Body of pancreas (tissue), 4 donors: ENCODE measurements at regions not wholly inside any gene's neighbourhood (a gene's known extent, or its start where the extent isn't known, plus 50 kb on each side); places are given as distances from the start of the nearest gene placed in this dataset.

Source experiments
- ATAC-seq: fragments of 150-250 bp; one replicate; pipeline ENCODE4 v1.9.1; 2016
- DNase-seq, 4 donors: peaks; one replicate each; pipeline ENCODE4 v3.0.0-alpha.2; 2019
- H3K27ac ChIP-seq, 4 donors: fragments of 200-600 bp; sonication (generic); 1 replicate in 3 of 4; 2 replicates in 1 of 4; pipeline versions ENCODE4 v1.5.1 to v1.6.1; 2016 to 2019; ENCODE audit warnings: mild to moderate bottlenecking in 1 of 4, mixed read lengths in 1 of 4, moderate library complexity in 1 of 4
- H3K27me3 ChIP-seq, 2 donors: fragments of 200-600 bp; sonication (generic); one replicate each; pipeline ENCODE4 v1.6.0; 2016; ENCODE audit warnings: mild to moderate bottlenecking in 1 of 2
- H3K36me3 ChIP-seq, 2 donors: fragments of 200-600 bp; sonication (generic); replicated peaks in 1 of 2; 2 replicates each; pipeline ENCODE4 v1.5.1; 2016; ENCODE audit warnings: low read depth in 2 of 2; ENCODE audit not compliant: insufficient read depth in 1 of 2
- H3K4me1 ChIP-seq: fragments of 200-600 bp; sonication (generic); one replicate; pipeline ENCODE4 v1.6.0; 2016
- H3K4me3 ChIP-seq, 2 donors: fragments of 200-600 bp; sonication (generic); 1 replicate in 1 of 2; 2 replicates in 1 of 2; pipeline ENCODE4 v1.5.1; 2016 to 2019
- H3K9me3 ChIP-seq, 3 donors: fragments of 200-600 bp; sonication (generic); 1 replicate in 2 of 3; 2 replicates in 1 of 3; pipeline ENCODE4 v1.5.1; 2016
- CTCF ChIP-seq, 7 experiments: fragments of 450-650 bp in 4 of 7; fragments of 200-600 bp in 3 of 7; sonication (generic) in 3 of 7; IDR thresholded peaks; one replicate each; pipeline ENCODE4 v1.5.1; 2016 to 2019; ENCODE audit warnings: antibody characterized with exemption in 7 of 7
- POLR2A ChIP-seq, 3 donors: fragments of 450-650 bp; IDR thresholded peaks; one replicate each; pipeline ENCODE4 v1.6.1; 2016; ENCODE audit warnings: antibody characterized with exemption in 3 of 3, mild to moderate bottlenecking in 2 of 3
- WGBS, 2 donors: methylation state at CpG; one replicate each; pipeline ENCODE4 v1.1.5; 2017; 5-methylcytosine and 5-hydroxymethylcytosine counted together
- intact Hi-C: fragments of 100-400 bp; cut with DNase I; formaldehyde crosslinking; loops from one replicate; pipeline ENCODE4 v1.15.1; 2023

- 80 to 82% methylated on average over 5 of the region's 5 CpGs for WGBS, 2 donors
- intact Hi-C loops, result no loop called here
- H3K36me3 ChIP-seq, result no peaks in the 10 kb centered on the region
- H3K27me3 ChIP-seq, result no peaks in the 10 kb centered on the region
- no peak for DNase-seq
- H3K4me1 ChIP-seq, result peaks cover 27% of the 10 kb centered on the region
- no peaks in the 10 kb centered on the region for H3K9me3 ChIP-seq
- no peak overlapping the region for H3K27ac ChIP-seq
- ATAC-seq, result no peak
- no peak overlapping the region for H3K4me3 ChIP-seq
- TF ChIP-seq POLR2A (IDR thresholded peaks at IDR 0.05) (no peak), CTCF (IDR thresholded peaks at IDR 0.05) (no peak)
These were observed 90.5 kb upstream of the UPP2 start for GRCh38 chr2:158011055-158011771.

GRCh38 chr2:158009399-158009798 lies 92.3 kb upstream of the UPP2 start:
- Histone ChIP-seq H3K4me1 (peaks cover 27% of the 10 kb centered on the region), H3K36me3 (no peaks in the 10 kb centered on the region), H3K27me3 (no peaks in the 10 kb centered on the region), H3K27ac (peak overlapping the region in 2 of 4 donors; percentile 6 to 38), H3K4me3 (no peak overlapping the region), H3K9me3 (no peaks in the 10 kb centered on the region)
- DNase-seq (peak in 3 of 4 donors; percentile 19 to 47 (median 46)), ATAC-seq (peak; percentile 58)
- TF ChIP-seq POLR2A (IDR thresholded peaks at IDR 0.05), result no peak
- WGBS, 2 donors, result 14 to 29% methylated on average over 4 of the region's 4 CpGs
- intact Hi-C loops, result loop anchor here (5.0 to 10.0 kb wide), 4 partner anchors 232 to 705 kb away; no protein-coding TSS in a partner anchor

GRCh38 chr2:158006961-158007719 lies 94.5 kb upstream of the UPP2 start:
- peaks cover 27% of the 10 kb centered on the region for H3K4me1 ChIP-seq
- no peaks in the 10 kb centered on the region for H3K27me3 ChIP-seq
- intact Hi-C loops, result loop anchor here (5.0 to 10.0 kb wide), 4 partner anchors 230 to 702 kb away; no protein-coding TSS in a partner anchor
- TF ChIP-seq CTCF (IDR thresholded peaks at IDR 0.05) (peak in 5 of 7 experiments; percentile 19 to 58 (median 39)), POLR2A (IDR thresholded peaks at IDR 0.05) (no peak)
- ATAC-seq (peak; percentile 77), DNase-seq (peak; percentile 52 to 73 (median 60))
- H3K27ac ChIP-seq, result peak overlapping the region in 3 of 4 donors; percentile 5 to 52 (median 34)
- WGBS, 2 donors, result 39% methylated on average over 9 of the region's 9 CpGs
- no peaks in the 10 kb centered on the region for H3K9me3 ChIP-seq
- H3K4me3 ChIP-seq, result no peak overlapping the region
- H3K36me3 ChIP-seq, result no peaks in the 10 kb centered on the region

- H3K36me3 ChIP-seq, result no peaks in the 10 kb centered on the region
- WGBS, 2 donors, result 68 to 72% methylated on average over 8 of the region's 8 CpGs
- H3K4me3 ChIP-seq, result no peak overlapping the region
- H3K27me3 ChIP-seq, result no peaks in the 10 kb centered on the region
- intact Hi-C loops, result loop anchor here (10.0 kb wide), 3 partner anchors 389 to 699 kb away; no protein-coding TSS in a partner anchor
- TF ChIP-seq CTCF (IDR thresholded peaks at IDR 0.05) (no peak), POLR2A (IDR thresholded peaks at IDR 0.05) (no peak)
- ATAC-seq (no peak), DNase-seq (no peak)
- H3K27ac ChIP-seq, result no peak overlapping the region
- H3K9me3 ChIP-seq, result no peaks in the 10 kb centered on the region
- H3K4me1 ChIP-seq, result peaks cover 21% of the 10 kb centered on the region
These were observed 97.4 kb upstream of the UPP2 start for GRCh38 chr2:158004126-158004764.

- TF ChIP-seq CTCF (IDR thresholded peaks at IDR 0.05), result no peak
- no peak for TF ChIP-seq POLR2A (IDR thresholded peaks at IDR 0.05)
- Histone ChIP-seq H3K4me3 (no peak overlapping the region), H3K27ac (no peak overlapping the region), H3K36me3 (no peaks in the 10 kb centered on the region), H3K4me1 (peaks cover 4% of the 10 kb centered on the region), H3K9me3 (no peaks in the 10 kb centered on the region), H3K27me3 (no peaks in the 10 kb centered on the region)
- no peak for ATAC-seq
- no peak for DNase-seq
- 75 to 89% methylated on average over 4 of the region's 4 CpGs for WGBS, 2 donors
- intact Hi-C loops, result loop anchor here (10.0 kb wide), 3 partner anchors 387 to 697 kb away; no protein-coding TSS in a partner anchor
These were observed 99.6 kb upstream of the UPP2 start for GRCh38 chr2:158002079-158002478.
